ENCODE measurements at regions not wholly inside any gene's neighbourhood (a gene's known extent, or its start where the extent isn't known, plus 50 kb on each side); places are given as distances from the start of the nearest gene placed in this dataset.
A peak's percentile ranks its signal among the peaks of the same experiment; 100 is the strongest.

GRCh38 chr4:56757821-56758411 is 63.6 kb downstream of the SPINK2 start:
- peak; percentile 90 for DNase-seq (ENCODE audit: low spot score)

- peak; percentile 23 for DNase-seq (ENCODE audit: low spot score)
Observed at GRCh38 chr4:56757261-56757746, 64.2 kb downstream of the SPINK2 start.

- DNase-seq (ENCODE audit: low spot score), result no peak
Observed at GRCh38 chr4:56755901-56756300, 65.6 kb downstream of the SPINK2 start.

GRCh38 chr4:56752985-56753384 is 68.5 kb downstream of the SPINK2 start:
- DNase-seq (ENCODE audit: low spot score), result no peak

GRCh38 chr4:56750231-56750630 is 69.1 kb upstream of the HOPX start:
- no peak for DNase-seq (ENCODE audit: low spot score)

GRCh38 chr4:56748271-56748670 is 67.2 kb upstream of the HOPX start:
- no peak for DNase-seq (ENCODE audit: low spot score)

- DNase-seq (ENCODE audit: low spot score), result no peak
Observed at GRCh38 chr4:56746639-56747038, 65.5 kb upstream of the HOPX start.

GRCh38 chr4:56745042-56745441 is 63.9 kb upstream of the HOPX start:
- no peak for DNase-seq (ENCODE audit: low spot score)

GRCh38 chr4:56744030-56744429 is 62.9 kb upstream of the HOPX start:
- no peak for DNase-seq (ENCODE audit: low spot score)

GRCh38 chr4:56743550-56743949 is 62.5 kb upstream of the HOPX start:
- no peak for DNase-seq (ENCODE audit: low spot score)

- DNase-seq (ENCODE audit: low spot score), result no peak
Observed at GRCh38 chr4:56742080-56742871, 61.2 kb upstream of the HOPX start.

- no peak for DNase-seq (ENCODE audit: low spot score)
Observed at GRCh38 chr4:56741595-56741994, 60.5 kb upstream of the HOPX start.

GRCh38 chr4:56739066-56739777 is 58.1 kb upstream of the HOPX start:
- DNase-seq (ENCODE audit: low spot score), result no peak

GRCh38 chr4:56737666-56738065 is 56.6 kb upstream of the HOPX start:
- DNase-seq (ENCODE audit: low spot score), result no peak

GRCh38 chr4:56733352-56733751 is 52.3 kb upstream of the HOPX start:
- no peak for DNase-seq (ENCODE audit: low spot score)

- no peak for DNase-seq (ENCODE audit: low spot score)
Observed at GRCh38 chr4:56732301-56732700, 51.2 kb upstream of the HOPX start.

GRCh38 chr4:56731857-56732256 is 50.8 kb upstream of the HOPX start:
- no peak for DNase-seq (ENCODE audit: low spot score)
